ENCODE measurements at regions not wholly inside any gene's neighbourhood (a gene's known extent, or its start where the extent isn't known, plus 50 kb on each side); places are given as distances from the start of the nearest gene placed in this dataset.

- no peak for TF ChIP-seq CTCF (IDR thresholded peaks at IDR 0.05)
- no peak for TF ChIP-seq EZH2 (IDR thresholded peaks at IDR 0.05; ENCODE audit: borderline replicate concordance, insufficient read depth, low read depth, low read length, poor library complexity, severe bottlenecking)
Observed at GRCh38 chr2:134120733-134121630, 132.9 kb upstream of the MGAT5 start.
